ENCODE measurements at regions not wholly inside any gene's neighbourhood (a gene's known extent, or its start where the extent isn't known, plus 50 kb on each side); places are given as distances from the start of the nearest gene placed in this dataset.
"Not testable (repeated sequence)": the region's sequence is repeated elsewhere in the genome, so short reads cannot be mapped to it uniquely, and the experiment has no call there.

GRCh38 chr4:115190529-115190928 lies 77.1 kb upstream of the NDST4 start:
- no peak for DNase-seq
- Histone ChIP-seq H3K4me1 (no peaks in the 10 kb centered on the region), H3K9me3 (no peaks in the 10 kb centered on the region), H3K27me3 (no peaks in the 10 kb centered on the region), H3K36me3 (replicated peaks in 1 of 2; ENCODE audit: insufficient read depth in 1 of 2, low read depth in 2 of 2) (no peaks in the 10 kb centered on the region), H3K27ac (no peak overlapping the region), H3K4me3 (no peak overlapping the region)
- TF ChIP-seq POLR2A (IDR thresholded peaks at IDR 0.05) (no peak), CTCF (IDR thresholded peaks at IDR 0.05) (no peak)
- intact Hi-C loops (cut with DNase I), result no loop called here
- ATAC-seq, result no peak

- no peak overlapping the region for H3K4me3 ChIP-seq
- no peaks in the 10 kb centered on the region for H3K9me3 ChIP-seq
- 74 to 87% methylated on average over 1 of the region's 1 CpG for WGBS, 2 donors
- no peak overlapping the region for H3K27ac ChIP-seq
- no peak for TF ChIP-seq CTCF (IDR thresholded peaks at IDR 0.05)
- no peak for TF ChIP-seq POLR2A (IDR thresholded peaks at IDR 0.05)
- no peaks in the 10 kb centered on the region for H3K36me3 ChIP-seq (replicated peaks in 1 of 2; ENCODE audit: insufficient read depth in 1 of 2, low read depth in 2 of 2)
- DNase-seq (no peak), ATAC-seq (no peak)
- intact Hi-C loops (cut with DNase I), result no loop called here
- no peaks in the 10 kb centered on the region for H3K4me1 ChIP-seq
- no peaks in the 10 kb centered on the region for H3K27me3 ChIP-seq
Measured at GRCh38 chr4:115187136-115187535, 73.7 kb upstream of the NDST4 start.

GRCh38 chr4:115179438-115180062 lies 66.1 kb upstream of the NDST4 start:
- H3K27ac ChIP-seq; ATAC-seq; DNase-seq; H3K4me1 ChIP-seq; H3K4me3 ChIP-seq; intact Hi-C loops (cut with DNase I); H3K27me3 ChIP-seq; H3K36me3 ChIP-seq (replicated peaks in 1 of 2; ENCODE audit: insufficient read depth in 1 of 2, low read depth in 2 of 2); H3K9me3 ChIP-seq: not testable (repeated sequence)
- 93 to 97% methylated on average over 16 to 40 of the region's 41 CpGs for WGBS, 2 donors

- H3K36me3 ChIP-seq (replicated peaks in 1 of 2; ENCODE audit: insufficient read depth in 1 of 2, low read depth in 2 of 2); intact Hi-C loops (cut with DNase I); H3K27me3 ChIP-seq; DNase-seq; H3K27ac ChIP-seq; H3K9me3 ChIP-seq; ATAC-seq; H3K4me3 ChIP-seq; H3K4me1 ChIP-seq: not testable (repeated sequence)
- WGBS, 2 donors, result 83 to 89% methylated on average over 15 of the region's 15 CpGs
Measured at GRCh38 chr4:115178687-115179086, 65.3 kb upstream of the NDST4 start.

- DNase-seq, result no peak
- TF ChIP-seq POLR2A (IDR thresholded peaks at IDR 0.05) (no peak), CTCF (IDR thresholded peaks at IDR 0.05) (no peak)
- H3K4me1 ChIP-seq, result no peaks in the 10 kb centered on the region
- no peak overlapping the region for H3K4me3 ChIP-seq
- H3K27ac ChIP-seq, result no peak overlapping the region
- intact Hi-C loops (cut with DNase I), result no loop called here
- ATAC-seq, result no peak
- 74 to 81% methylated on average over 1 of the region's 1 CpG for WGBS, 2 donors
- H3K27me3 ChIP-seq, result no peaks in the 10 kb centered on the region
- H3K36me3 ChIP-seq (replicated peaks in 1 of 2; ENCODE audit: insufficient read depth in 1 of 2, low read depth in 2 of 2), result no peaks in the 10 kb centered on the region
- H3K9me3 ChIP-seq, result no peaks in the 10 kb centered on the region
Measured at GRCh38 chr4:115171220-115171619, 57.8 kb upstream of the NDST4 start.

GRCh38 chr4:115165503-115165902 lies 52.1 kb upstream of the NDST4 start:
- TF ChIP-seq POLR2A (IDR thresholded peaks at IDR 0.05) (no peak), CTCF (IDR thresholded peaks at IDR 0.05) (no peak)
- intact Hi-C loops (cut with DNase I), result no loop called here
- Histone ChIP-seq H3K9me3 (no peaks in the 10 kb centered on the region), H3K27ac (no peak overlapping the region), H3K36me3 (replicated peaks in 1 of 2; ENCODE audit: insufficient read depth in 1 of 2, low read depth in 2 of 2) (no peaks in the 10 kb centered on the region), H3K4me3 (no peak overlapping the region), H3K4me1 (no peaks in the 10 kb centered on the region), H3K27me3 (no peaks in the 10 kb centered on the region)
- ATAC-seq (no peak), DNase-seq (no peak)
